ENCODE measurements at regions not wholly inside any gene's neighbourhood (a gene's known extent, or its start where the extent isn't known, plus 50 kb on each side); places are given as distances from the start of the nearest gene placed in this dataset.

GRCh38 chr5:82511134-82511533 lies 233.0 kb upstream of the RPS23 start:
- no TSS peak for BruUV-seq (replicated peaks)

More at GRCh38 chr5:82511134-82511533, 233.0 kb upstream of the RPS23 start:
- no peaks in the 10 kb centered on the region for H4K20me1 ChIP-seq (ENCODE audit: insufficient read depth, low read length)
- no peak for FAIRE-seq
- H3K9me3 ChIP-seq (ENCODE audit: low read length) = peaks cover 7% of the 10 kb centered on the region; the same call in 1 of the 2 replicates
- no peak overlapping the region for H3K4me3 ChIP-seq (replicated peaks in 1 of 3; ENCODE audit: insufficient read depth in 1 of 3, low read depth in 2 of 3, low read length in 3 of 3)
- DNase-seq (ENCODE audit: low spot score) = no peak
- ChIA-PET CTCF (ENCODE audit: low intra/inter-chr PET ratio, low total read pairs) (no interaction called here), POLR2A (no interaction called here)
- no peak for ATAC-seq
- WGBS (ENCODE audit: low lambda C conversion rate) = 34% methylated on average over 3 of the region's 3 CpGs
- no peak overlapping the region for H3K27ac ChIP-seq (ENCODE audit: extremely low read length, insufficient read depth, low read length)
- TF ChIP-seq IRF2 (CRISPR knock-in tag; IDR thresholded peaks at IDR 0.05) = no peak
- TF ChIP-seq ZNF850 (CRISPR knock-in tag; conservative IDR thresholded peaks at IDR 0.05) = no peak
- no peak for TF ChIP-seq ZNF256 (CRISPR knock-in tag; conservative IDR thresholded peaks at IDR 0.05)
- TF ChIP-seq MAFK (conservative IDR thresholded peaks at IDR 0.05 in 1 of 2, IDR thresholded peaks at IDR 0.05 in 1 of 2; ENCODE audit: low read length in 2 of 2) = no peak
- no peak for TF ChIP-seq ZFP41 (CRISPR knock-in tag; IDR thresholded peaks at IDR 0.05; ENCODE audit: borderline replicate concordance)
- TF ChIP-seq ZNF572 (CRISPR knock-in tag; IDR thresholded peaks at IDR 0.05) = no peak
- TF ChIP-seq TAF1 (CRISPR knock-in tag; IDR thresholded peaks at IDR 0.05) = no peak
- TF ChIP-seq MAFG (CRISPR knock-in tag; IDR thresholded peaks at IDR 0.05) = no peak
- no peak for TF ChIP-seq HOXA5 (CRISPR knock-in tag; IDR thresholded peaks at IDR 0.05)
- TF ChIP-seq PAF1 (CRISPR knock-in tag; IDR thresholded peaks at IDR 0.05) = no peak
- TF ChIP-seq XBP1 (CRISPR knock-in tag; IDR thresholded peaks at IDR 0.05) = no peak
- no peak for TF ChIP-seq ARHGAP35 (CRISPR knock-in tag; IDR thresholded peaks at IDR 0.05; ENCODE audit: borderline replicate concordance)
- no peak for TF ChIP-seq GZF1 (CRISPR knock-in tag; IDR thresholded peaks at IDR 0.05)
- TF ChIP-seq ZKSCAN8 (CRISPR knock-in tag; IDR thresholded peaks at IDR 0.05; ENCODE audit: borderline replicate concordance) = no peak
- TF ChIP-seq ZNF550 (CRISPR knock-in tag; IDR thresholded peaks at IDR 0.05; ENCODE audit: borderline replicate concordance) = no peak
- TF ChIP-seq TFDP1 (CRISPR knock-in tag; IDR thresholded peaks at IDR 0.05; ENCODE audit: borderline replicate concordance) = no peak
- TF ChIP-seq CREB3 (CRISPR knock-in tag; IDR thresholded peaks at IDR 0.05) = no peak
- TF ChIP-seq PRMT3 (CRISPR knock-in tag; IDR thresholded peaks at IDR 0.05; ENCODE audit: borderline replicate concordance, low read depth) = no peak
- no peak overlapping the region for H2AFZ ChIP-seq (ENCODE audit: low read length)
- H3K4me1 ChIP-seq (ENCODE audit: insufficient read depth, low read length) = no peaks in the 10 kb centered on the region
- H3K27me3 ChIP-seq (ENCODE audit: control insufficient read depth in 1 of 2, insufficient read depth in 2 of 2, low read length in 2 of 2) = no peaks in the 10 kb centered on the region
- no peaks in the 10 kb centered on the region for H3K36me3 ChIP-seq (replicated peaks in 1 of 2; ENCODE audit: control insufficient read depth in 1 of 2, insufficient read depth in 2 of 2, low read length in 2 of 2)
- no peak overlapping the region for H3K9ac ChIP-seq (ENCODE audit: insufficient read depth, low read depth, low read length)
- H3K4me2 ChIP-seq (ENCODE audit: low read depth, low read length) = no peak overlapping the region
- in situ Hi-C loops (cut with HindIII; ENCODE audit: extremely low pct_ligation_motif_present, low pct_unique_long_range_greater_than_20kb) (no loop called here), intact Hi-C loops (cut with micrococcal nuclease; ENCODE audit: unreplicated experiment) (no loop called here)
- no peaks in the 10 kb centered on the region for H3K79me2 ChIP-seq (ENCODE audit: insufficient read depth, low read length)

Data from HepG2 (cell line).